IMR-90 (cell line): ENCODE measurements at regions not wholly inside any gene's neighbourhood (a gene's known extent, or its start where the extent isn't known, plus 50 kb on each side); places are given as distances from the start of the nearest gene placed in this dataset.

ENCODE experiments used
- ATAC-seq: fragments of 200-7000 bp; cut with Tn5 transposase; 2 replicates; pipeline ENCODE4 v1.9.1; 2020; ENCODE audit warnings: low read depth, mild to moderate bottlenecking, moderate library complexity
- BruUV-seq: library from RNA; stranded (reverse); fragments of 400-500 nt; replicated peaks from 2 replicates; lab custom pipeline; 2021; lab: Mats Ljungman, UMichigan
- CTCF ChIA-PET: fragments of 300-600 bp; formaldehyde crosslinking; extraction: SDS; loops from one replicate; lab custom pipeline; 2021; ENCODE audit warnings: antibody characterized with exemption; lab: Yijun Ruan, JAX
- POLR2A ChIA-PET: fragments of 300-600 bp; sonication (Branson Sonifier 250); formaldehyde crosslinking; loops from one replicate; lab custom pipeline; 2022; ENCODE audit warnings: antibody characterized with exemption; ENCODE audit not compliant: unreplicated experiment; lab: Charles Lee
- DNase-seq: peaks from one replicate; pipeline ENCODE4 v3.0.0; 2013
- H2AFZ ChIP-seq: replicated peaks from 2 replicates; pipeline ENCODE3; 2013; ENCODE audit warnings: low read length, mild to moderate bottlenecking; ENCODE audit not compliant: poor library complexity
- H2AK5ac ChIP-seq: 2 replicates; pipeline ENCODE4 v1.6.1; 2013; ENCODE audit warnings: low read depth, low read length, inconsistent platforms
- H2AK9ac ChIP-seq: replicated peaks from 2 replicates; pipeline ENCODE3; 2013; ENCODE audit warnings: mild to moderate bottlenecking, low read depth, low read length, moderate library complexity; ENCODE audit not compliant: poor library complexity
- H2BK120ac ChIP-seq: 2 replicates; pipeline ENCODE4 v1.6.1; 2013; ENCODE audit warnings: low read depth, low read length, inconsistent platforms
- H2BK15ac ChIP-seq: 3 replicates; pipeline ENCODE4 v1.6.1; 2013; ENCODE audit warnings: low read depth, low read length, inconsistent platforms
- H2BK20ac ChIP-seq: 2 replicates; pipeline ENCODE4 v1.6.1; 2013; ENCODE audit warnings: low read depth, mild to moderate bottlenecking, inconsistent platforms, low read length, moderate library complexity
- H2BK5ac ChIP-seq: 2 replicates; pipeline ENCODE4 v1.6.1; 2013; ENCODE audit warnings: mild to moderate bottlenecking, low read depth, low read length, inconsistent platforms; ENCODE audit not compliant: poor library complexity, severe bottlenecking
- H3K14ac ChIP-seq: replicated peaks from 2 replicates; pipeline ENCODE4 v1.6.1; 2013; ENCODE audit warnings: low read depth, low read length, inconsistent platforms
- H3K18ac ChIP-seq: 2 replicates; pipeline ENCODE4 v1.6.1; 2013; ENCODE audit warnings: low read depth, low read length, control low read depth
- H3K23ac ChIP-seq: 2 replicates; pipeline ENCODE4 v1.6.1; 2013; ENCODE audit warnings: low read depth, low read length, inconsistent platforms
- H3K27ac ChIP-seq: 2 replicates; pipeline ENCODE4 v1.5.1; 2013; ENCODE audit warnings: mild to moderate bottlenecking, control low read depth, low read length; ENCODE audit not compliant: insufficient read depth
- H3K27me3 ChIP-seq: 2 replicates; pipeline ENCODE4 v1.6.1; 2013; ENCODE audit warnings: low read length; ENCODE audit not compliant: control insufficient read depth, insufficient read depth
- H3K36me3 ChIP-seq: 2 replicates; pipeline ENCODE4 v1.6.1; 2013; ENCODE audit warnings: low read length, mixed read lengths; ENCODE audit not compliant: control insufficient read depth, insufficient read depth
- H3K4ac ChIP-seq: 2 replicates; pipeline ENCODE4 v1.6.1; 2013; ENCODE audit warnings: low read depth, low read length, inconsistent platforms
- H3K4me1 ChIP-seq: 2 replicates; pipeline ENCODE4 v1.6.1; 2013; ENCODE audit warnings: low read length, mixed read lengths; ENCODE audit not compliant: control insufficient read depth, insufficient read depth
- H3K4me2 ChIP-seq: 2 replicates; pipeline ENCODE4 v1.6.1; 2013; ENCODE audit warnings: low read depth, mild to moderate bottlenecking, control low read depth, low read length, moderate library complexity
- H3K4me3 ChIP-seq: 2 replicates; pipeline ENCODE4 v1.5.1; 2013; ENCODE audit warnings: low read depth, mild to moderate bottlenecking, control low read depth, low read length, moderate library complexity; ENCODE audit not compliant: insufficient read depth
- H3K56ac ChIP-seq: 2 replicates; pipeline ENCODE4 v1.6.1; 2013; ENCODE audit warnings: low read length, inconsistent platforms; ENCODE audit not compliant: insufficient read depth; ENCODE audit errors: extremely low read depth
- H3K79me1 ChIP-seq, 2 experiments: 2 replicates each; pipeline ENCODE4 v1.6.1; 2013; ENCODE audit warnings: low read length in 2 of 2, inconsistent platforms in 1 of 2, low read depth in 1 of 2
- H3K9ac ChIP-seq: 2 replicates; pipeline ENCODE4 v1.6.1; 2013; ENCODE audit warnings: low read depth, low read length, control low read depth
- H3K9me1 ChIP-seq: 2 replicates; pipeline ENCODE4 v1.6.1; 2013; ENCODE audit warnings: low read length, inconsistent platforms; ENCODE audit not compliant: insufficient read depth
- H3K9me3 ChIP-seq: 2 replicates; pipeline ENCODE4 v1.6.1; 2013; ENCODE audit warnings: low read length; ENCODE audit not compliant: control insufficient read depth, insufficient read depth
- H4K20me1 ChIP-seq: 2 replicates; pipeline ENCODE4 v1.6.1; 2013; ENCODE audit warnings: low read length, inconsistent platforms; ENCODE audit not compliant: insufficient read depth
- H4K5ac ChIP-seq: 2 replicates; pipeline ENCODE4 v1.6.1; 2013; ENCODE audit warnings: mild to moderate bottlenecking, low read depth, low read length, control low read depth
- H4K8ac ChIP-seq, 2 experiments: 2 replicates each; pipeline ENCODE4 v1.6.1; 2013; ENCODE audit warnings: low read depth in 2 of 2, low read length in 2 of 2, control low read depth in 1 of 2, inconsistent platforms in 1 of 2
- H4K91ac ChIP-seq: 2 replicates; pipeline ENCODE4 v1.6.1; 2013; ENCODE audit warnings: low read depth, low read length, inconsistent platforms; ENCODE audit not compliant: insufficient read depth
- CEBPB ChIP-seq: IDR thresholded peaks from 2 replicates; pipeline ENCODE4 v1.6.1; 2012; ENCODE audit warnings: low read depth, low read length, improper control_type of control experiment
- CHD1 ChIP-seq: IDR thresholded peaks from 2 replicates; pipeline ENCODE4 v1.6.1; 2012; ENCODE audit warnings: low read depth, low read length, improper control_type of control experiment
- MAFK ChIP-seq: IDR thresholded peaks from 2 replicates; pipeline ENCODE4 v1.6.1; 2012; ENCODE audit warnings: low read depth, low read length, improper control_type of control experiment
- MXI1 ChIP-seq: IDR thresholded peaks from 2 replicates; pipeline ENCODE4 v1.6.1; 2012; ENCODE audit warnings: low read depth, mild to moderate bottlenecking, low read length, moderate library complexity, borderline replicate concordance
- NFE2L2 ChIP-seq: fragments of 150-350 bp; IDR thresholded peaks from 2 replicates; pipeline ENCODE4 v1.6.1; 2016; ENCODE audit warnings: low read depth, mild to moderate bottlenecking, low read length
- POLR2A ChIP-seq: IDR thresholded peaks from 2 replicates; pipeline ENCODE4 v1.6.1; 2012; ENCODE audit warnings: mild to moderate bottlenecking, low read depth, low read length
- RCOR1 ChIP-seq: IDR thresholded peaks from 2 replicates; pipeline ENCODE4 v1.6.1; 2012; ENCODE audit warnings: mild to moderate bottlenecking, low read length, improper control_type of control experiment; ENCODE audit not compliant: insufficient replicate concordance
- RFX5 ChIP-seq: IDR thresholded peaks from 2 replicates; pipeline ENCODE4 v1.8.0; 2012; ENCODE audit warnings: low read depth, mild to moderate bottlenecking, low read length, moderate library complexity
- SMC3 ChIP-seq: fragments of 150-350 bp; IDR thresholded peaks from 2 replicates; pipeline ENCODE4 v1.6.1; 2016; ENCODE audit warnings: low read depth, mild to moderate bottlenecking, antibody characterized with exemption, low read length, moderate library complexity
- USF2 ChIP-seq: fragments of 150-350 bp; IDR thresholded peaks from 2 replicates; pipeline ENCODE4 v1.6.1; 2017; ENCODE audit warnings: mild to moderate bottlenecking, antibody characterized with exemption, low read length, low read depth
- WGBS, 2 experiments: methylation state at CpG; one replicate each; pipeline versions ENCODE4 v1.1.5 to v1.1.7; 2013; ENCODE audit warnings: missing lambda C conversion rate in 2 of 2; ENCODE audit not compliant: insufficient read length in 1 of 2; ENCODE audit errors: extremely low coverage in 2 of 2; 5-methylcytosine and 5-hydroxymethylcytosine counted together
- dilution Hi-C: fragments of 300-500 bp; cut with HindIII; formaldehyde crosslinking; loops from one replicate; pipeline ENCODE4 v1.14.3; 2018; ENCODE audit warnings: low sequenced_read_pairs; ENCODE audit not compliant: unreplicated experiment
- in situ Hi-C: fragments of 300-500 bp; cut with MboI; formaldehyde crosslinking; loops from 3 replicates; pipeline ENCODE4 v1.14.3; 2019; ENCODE audit warnings: low sequenced_read_pairs, inconsistent platforms, mixed read lengths
- intact Hi-C: fragments of 100-400 bp; cut with micrococcal nuclease; formaldehyde crosslinking; loops from 2 replicates; pipeline ENCODE4 v1.10.0; 2022
- TF ChIP-seq, protein P1 (sequence below): conservative IDR thresholded peaks from 2 replicates; pipeline ENCODE4 v1.5.1; 2012; ENCODE audit warnings: mild to moderate bottlenecking, low read depth, low read length, improper control_type of control experiment

- CTCF ChIA-PET, result no interaction called here
- Histone ChIP-seq H4K8ac (no peak overlapping the region), H2BK120ac (no peak overlapping the region), H3K14ac (no peak overlapping the region), H3K27me3 (no peaks in the 10 kb centered on the region), H3K9ac (no peak overlapping the region), H3K23ac (no peak overlapping the region), H3K4me1 (peaks cover 6% of the 10 kb centered on the region), H3K4ac (no peak overlapping the region), H2AK9ac (no peak overlapping the region), H4K5ac (no peak overlapping the region), H2BK20ac (no peak overlapping the region), H3K4me3 (no peak overlapping the region), H2BK5ac (no peak overlapping the region), H3K79me1 (no peaks in the 10 kb centered on the region), H3K18ac (no peak overlapping the region), H3K56ac (no peak overlapping the region), H4K91ac (no peak overlapping the region), H3K36me3 (no peaks in the 10 kb centered on the region), H3K4me2 (no peak overlapping the region), H3K27ac (no peak overlapping the region), H2AK5ac (no peak overlapping the region), H2BK15ac (no peak overlapping the region), H4K20me1 (no peaks in the 10 kb centered on the region), H3K9me3 (peaks cover 4% of the 10 kb centered on the region; the same call in 1 of the 2 replicates), H2AFZ (no peak overlapping the region), H3K9me1 (0 out of 2 replicates have a peak, but pooled peaks cover 2% of the 10 kb centered on the region)
- BruUV-seq, result no TSS peak
- ATAC-seq (no peak), DNase-seq (no peak)
- no CpG with 5 or more reads among the region's 2 CpGs for WGBS, 2 experiments
- intact Hi-C loops, result no loop called here
- TF ChIP-seq, protein P1, sequence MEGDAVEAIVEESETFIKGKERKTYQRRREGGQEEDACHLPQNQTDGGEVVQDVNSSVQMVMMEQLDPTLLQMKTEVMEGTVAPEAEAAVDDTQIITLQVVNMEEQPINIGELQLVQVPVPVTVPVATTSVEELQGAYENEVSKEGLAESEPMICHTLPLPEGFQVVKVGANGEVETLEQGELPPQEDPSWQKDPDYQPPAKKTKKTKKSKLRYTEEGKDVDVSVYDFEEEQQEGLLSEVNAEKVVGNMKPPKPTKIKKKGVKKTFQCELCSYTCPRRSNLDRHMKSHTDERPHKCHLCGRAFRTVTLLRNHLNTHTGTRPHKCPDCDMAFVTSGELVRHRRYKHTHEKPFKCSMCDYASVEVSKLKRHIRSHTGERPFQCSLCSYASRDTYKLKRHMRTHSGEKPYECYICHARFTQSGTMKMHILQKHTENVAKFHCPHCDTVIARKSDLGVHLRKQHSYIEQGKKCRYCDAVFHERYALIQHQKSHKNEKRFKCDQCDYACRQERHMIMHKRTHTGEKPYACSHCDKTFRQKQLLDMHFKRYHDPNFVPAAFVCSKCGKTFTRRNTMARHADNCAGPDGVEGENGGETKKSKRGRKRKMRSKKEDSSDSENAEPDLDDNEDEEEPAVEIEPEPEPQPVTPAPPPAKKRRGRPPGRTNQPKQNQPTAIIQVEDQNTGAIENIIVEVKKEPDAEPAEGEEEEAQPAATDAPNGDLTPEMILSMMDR, result no peak
- TF ChIP-seq RFX5 (no peak), CHD1 (no peak), SMC3 (no peak), NFE2L2 (no peak), RCOR1 (no peak), USF2 (no peak), CEBPB (no peak), MAFK (no peak), MXI1 (no peak), POLR2A (no peak)
- in situ Hi-C loops, result no loop called here
- dilution Hi-C loops, result no loop called here
- POLR2A ChIA-PET, result no interaction called here
Observed at GRCh38 chr1:96384611-96385010, 337.0 kb upstream of the PTBP2 start.
